RWPE2 (cell line): ENCODE measurements at regions not wholly inside any gene's neighbourhood (a gene's known extent, or its start where the extent isn't known, plus 50 kb on each side); places are given as distances from the start of the nearest gene placed in this dataset.

Source experiments
- ATAC-seq: fragments of 200-7000 bp; cut with Tn5 transposase; 3 replicates; pipeline ENCODE4 v1.9.1; 2021; ENCODE audit warnings: low read depth
- DNase-seq: peaks from one replicate; pipeline ENCODE4 v3.0.0-alpha.2; 2020; ENCODE audit warnings: low spot score
- H3K27ac ChIP-seq: fragments of 450-650 bp; 2 replicates; pipeline ENCODE4 v1.5.1; 2017; ENCODE audit warnings: mild to moderate bottlenecking; ENCODE audit not compliant: poor library complexity, severe bottlenecking
- H3K27me3 ChIP-seq: fragments of 250-450 bp; sonication (Bioruptor Pico); 2 replicates; pipeline ENCODE4 v1.5.1; 2021; ENCODE audit warnings: mild to moderate bottlenecking, moderate library complexity; ENCODE audit not compliant: insufficient read depth, poor library complexity, severe bottlenecking
- H3K36me3 ChIP-seq: fragments of 250-450 bp; sonication (Bioruptor Pico); 2 replicates; pipeline ENCODE4 v1.5.1; 2020; ENCODE audit warnings: low read depth, mild to moderate bottlenecking, moderate library complexity
- H3K4me1 ChIP-seq: fragments of 250-450 bp; sonication (Bioruptor Pico); 2 replicates; pipeline ENCODE4 v1.5.1; 2021; ENCODE audit warnings: mild to moderate bottlenecking, moderate library complexity; ENCODE audit not compliant: insufficient read depth, poor library complexity, severe bottlenecking
- H3K4me3 ChIP-seq: fragments of 250-450 bp; sonication (Bioruptor Pico); 2 replicates; pipeline ENCODE4 v1.5.1; 2021; ENCODE audit warnings: mild to moderate bottlenecking, moderate library complexity; ENCODE audit not compliant: severe bottlenecking
- H3K9me3 ChIP-seq: fragments of 250-450 bp; sonication (Bioruptor Pico); 2 replicates; pipeline ENCODE4 v1.5.1; 2021; ENCODE audit warnings: mild to moderate bottlenecking, moderate library complexity; ENCODE audit not compliant: severe bottlenecking
- CTCF ChIP-seq: fragments of 450-650 bp; IDR thresholded peaks from one replicate; pipeline ENCODE4 v1.5.1; 2017; ENCODE audit warnings: mild to moderate bottlenecking, moderate library complexity; ENCODE audit not compliant: poor library complexity, severe bottlenecking

- no peak for ATAC-seq
- Histone ChIP-seq H3K9me3 (no peaks in the 10 kb centered on the region), H3K27ac (no peak overlapping the region), H3K36me3 (no peaks in the 10 kb centered on the region), H3K27me3 (peaks cover 9% of the 10 kb centered on the region), H3K4me1 (no peaks in the 10 kb centered on the region), H3K4me3 (no peak overlapping the region)
- DNase-seq: no peak
- TF ChIP-seq CTCF: no peak
These were observed 193.0 kb upstream of the GOLIM4 start for GRCh38 chr3:168288511-168289401.

- no peak for TF ChIP-seq CTCF
- Histone ChIP-seq H3K4me3 (no peak overlapping the region), H3K36me3 (no peaks in the 10 kb centered on the region), H3K27ac (no peak overlapping the region), H3K9me3 (no peaks in the 10 kb centered on the region), H3K27me3 (peaks cover 9% of the 10 kb centered on the region), H3K4me1 (no peaks in the 10 kb centered on the region)
- ATAC-seq (no peak), DNase-seq (no peak)
These were observed 189.8 kb upstream of the GOLIM4 start for GRCh38 chr3:168285506-168285905.

GRCh38 chr3:168284728-168285127 lies 189.0 kb upstream of the GOLIM4 start:
- H3K4me1 ChIP-seq: no peaks in the 10 kb centered on the region
- TF ChIP-seq CTCF: no peak
- ATAC-seq: no peak
- no peak for DNase-seq
- no peaks in the 10 kb centered on the region for H3K9me3 ChIP-seq
- H3K27me3 ChIP-seq: peaks cover 9% of the 10 kb centered on the region
- H3K36me3 ChIP-seq: no peaks in the 10 kb centered on the region
- H3K4me3 ChIP-seq: no peak overlapping the region
- no peak overlapping the region for H3K27ac ChIP-seq

- H3K4me3 ChIP-seq: no peak overlapping the region
- DNase-seq: no peak
- no peak for TF ChIP-seq CTCF
- no peaks in the 10 kb centered on the region for H3K4me1 ChIP-seq
- H3K9me3 ChIP-seq: no peaks in the 10 kb centered on the region
- no peaks in the 10 kb centered on the region for H3K27me3 ChIP-seq
- no peaks in the 10 kb centered on the region for H3K36me3 ChIP-seq
- no peak for ATAC-seq
- H3K27ac ChIP-seq: no peak overlapping the region
These were observed 179.9 kb upstream of the GOLIM4 start for GRCh38 chr3:168275662-168276061.

- Histone ChIP-seq H3K9me3 (no peaks in the 10 kb centered on the region), H3K36me3 (no peaks in the 10 kb centered on the region), H3K4me3 (no peak overlapping the region), H3K4me1 (no peaks in the 10 kb centered on the region), H3K27me3 (no peaks in the 10 kb centered on the region), H3K27ac (no peak overlapping the region)
- ATAC-seq (no peak), DNase-seq (no peak)
- no peak for TF ChIP-seq CTCF
These were observed 178.2 kb upstream of the GOLIM4 start for GRCh38 chr3:168273917-168274316.
